ENCODE measurements at regions not wholly inside any gene's neighbourhood (a gene's known extent, or its start where the extent isn't known, plus 50 kb on each side); places are given as distances from the start of the nearest gene placed in this dataset.

DNA sequence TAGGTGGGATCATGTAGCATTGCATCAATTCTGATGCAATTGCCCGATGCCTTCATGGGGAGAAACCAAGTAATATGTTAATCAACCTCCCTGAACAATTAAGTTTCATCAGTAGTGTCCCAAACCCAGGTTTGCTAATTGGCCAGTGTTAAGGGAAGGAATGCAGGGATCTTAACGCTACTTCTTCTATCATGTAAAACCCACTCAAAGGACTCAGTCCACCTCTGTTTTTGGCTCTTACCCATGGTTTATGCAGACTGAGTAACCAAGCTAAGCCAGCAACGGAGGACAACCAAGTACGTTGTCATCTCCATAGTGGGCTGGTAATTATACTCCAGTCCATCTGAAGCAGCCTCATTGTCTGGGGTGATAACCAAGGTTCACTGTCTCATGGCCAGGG, 203.0 kb upstream of the FMN2 start:
- no peak for TF ChIP-seq POLR2A (IDR thresholded peaks at IDR 0.05)
- TF ChIP-seq, protein P1, sequence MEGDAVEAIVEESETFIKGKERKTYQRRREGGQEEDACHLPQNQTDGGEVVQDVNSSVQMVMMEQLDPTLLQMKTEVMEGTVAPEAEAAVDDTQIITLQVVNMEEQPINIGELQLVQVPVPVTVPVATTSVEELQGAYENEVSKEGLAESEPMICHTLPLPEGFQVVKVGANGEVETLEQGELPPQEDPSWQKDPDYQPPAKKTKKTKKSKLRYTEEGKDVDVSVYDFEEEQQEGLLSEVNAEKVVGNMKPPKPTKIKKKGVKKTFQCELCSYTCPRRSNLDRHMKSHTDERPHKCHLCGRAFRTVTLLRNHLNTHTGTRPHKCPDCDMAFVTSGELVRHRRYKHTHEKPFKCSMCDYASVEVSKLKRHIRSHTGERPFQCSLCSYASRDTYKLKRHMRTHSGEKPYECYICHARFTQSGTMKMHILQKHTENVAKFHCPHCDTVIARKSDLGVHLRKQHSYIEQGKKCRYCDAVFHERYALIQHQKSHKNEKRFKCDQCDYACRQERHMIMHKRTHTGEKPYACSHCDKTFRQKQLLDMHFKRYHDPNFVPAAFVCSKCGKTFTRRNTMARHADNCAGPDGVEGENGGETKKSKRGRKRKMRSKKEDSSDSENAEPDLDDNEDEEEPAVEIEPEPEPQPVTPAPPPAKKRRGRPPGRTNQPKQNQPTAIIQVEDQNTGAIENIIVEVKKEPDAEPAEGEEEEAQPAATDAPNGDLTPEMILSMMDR (IDR thresholded peaks at IDR 0.05), result no peak
- no peak for TF ChIP-seq POLR2AphosphoS5 (IDR thresholded peaks at IDR 0.05)
- TF ChIP-seq EP300 (IDR thresholded peaks at IDR 0.05), result no peak
